Type B pancreatic cell (in vitro differentiated cells): ENCODE measurements at regions not wholly inside any gene's neighbourhood (a gene's known extent, or its start where the extent isn't known, plus 50 kb on each side); places are given as distances from the start of the nearest gene placed in this dataset.

Experiments used
- DNase-seq: peaks from one replicate; pipeline ENCODE4 v3.0.0; 2021; ENCODE audit warnings: mixed read lengths; ENCODE audit not compliant: unreplicated experiment; ENCODE audit errors: extremely low spot score
- H3K27ac Mint-ChIP-seq: 2 replicates; pipeline ENCODE4 v1.8.0; 2021; ENCODE audit warnings: mild to moderate bottlenecking, mixed read lengths
- H3K27me3 Mint-ChIP-seq: 2 replicates; pipeline ENCODE4 v1.8.0; 2021; ENCODE audit warnings: mixed read lengths
- H3K36me3 Mint-ChIP-seq: 2 replicates; pipeline ENCODE4 v1.8.0; 2021; ENCODE audit warnings: mixed read lengths
- H3K4me1 Mint-ChIP-seq: one replicate; pipeline ENCODE4 v1.8.0; 2021; ENCODE audit warnings: mixed read lengths; ENCODE audit not compliant: unreplicated experiment
- H3K4me3 Mint-ChIP-seq: 2 replicates; pipeline ENCODE4 v1.8.0; 2021; ENCODE audit warnings: mild to moderate bottlenecking, mixed read lengths
- H3K9me3 Mint-ChIP-seq: 2 replicates; pipeline ENCODE4 v1.8.0; 2021; ENCODE audit warnings: mixed read lengths
- CTCF ChIP-seq: fragments of 200-600 bp; sonication (generic); conservative IDR thresholded peaks from 2 replicates; pipeline ENCODE4 v1.5.0; 2021; ENCODE audit warnings: antibody characterized with exemption, mild to moderate bottlenecking

- H3K27ac Mint-ChIP-seq, result no peak overlapping the region
- no peak for TF ChIP-seq CTCF
- H3K4me3 Mint-ChIP-seq, result no peak overlapping the region
- H3K27me3 Mint-ChIP-seq, result no peaks in the 10 kb centered on the region
- no peaks in the 10 kb centered on the region for H3K36me3 Mint-ChIP-seq
- no peaks in the 10 kb centered on the region for H3K4me1 Mint-ChIP-seq
- H3K9me3 Mint-ChIP-seq, result no peaks in the 10 kb centered on the region
- no peak for DNase-seq
Observed at GRCh38 chr13:39867807-39868206, 212.3 kb downstream of the COG6 start.

GRCh38 chr13:39870197-39870747, 214.8 kb downstream of the COG6 start:
- H3K9me3 Mint-ChIP-seq, result no peaks in the 10 kb centered on the region
- H3K36me3 Mint-ChIP-seq, result no peaks in the 10 kb centered on the region

GRCh38 chr13:39874331-39875053, 219.0 kb downstream of the COG6 start:
- no peak overlapping the region for H3K27ac Mint-ChIP-seq
- H3K27me3 Mint-ChIP-seq, result no peaks in the 10 kb centered on the region
- H3K36me3 Mint-ChIP-seq, result no peaks in the 10 kb centered on the region
- H3K9me3 Mint-ChIP-seq, result no peaks in the 10 kb centered on the region
- H3K4me3 Mint-ChIP-seq, result no peak overlapping the region
- DNase-seq, result no peak
- peaks cover 12% of the 10 kb centered on the region for H3K4me1 Mint-ChIP-seq
- TF ChIP-seq CTCF, result no peak

More at GRCh38 chr13:39870197-39870747, 214.8 kb downstream of the COG6 start:
- Mint-ChIP-seq H3K27ac (no peak overlapping the region), H3K4me1 (peaks cover 8% of the 10 kb centered on the region), H3K4me3 (no peak overlapping the region), H3K27me3 (no peaks in the 10 kb centered on the region)
- TF ChIP-seq CTCF, result no peak
- DNase-seq, result no peak

- Mint-ChIP-seq H3K4me3 (no peak overlapping the region), H3K4me1 (peaks cover 12% of the 10 kb centered on the region), H3K36me3 (no peaks in the 10 kb centered on the region), H3K27ac (no peak overlapping the region), H3K9me3 (no peaks in the 10 kb centered on the region), H3K27me3 (no peaks in the 10 kb centered on the region)
- no peak for TF ChIP-seq CTCF
- no peak for DNase-seq
Observed at GRCh38 chr13:39875111-39875987, 219.9 kb downstream of the COG6 start.

GRCh38 chr13:39876258-39876657, 220.8 kb downstream of the COG6 start:
- H3K27ac Mint-ChIP-seq, result no peak overlapping the region
- no peak for DNase-seq
- peaks cover 12% of the 10 kb centered on the region for H3K4me1 Mint-ChIP-seq
- TF ChIP-seq CTCF, result no peak
- H3K4me3 Mint-ChIP-seq, result no peak overlapping the region
- H3K27me3 Mint-ChIP-seq, result no peaks in the 10 kb centered on the region
- H3K9me3 Mint-ChIP-seq, result peaks cover 3% of the 10 kb centered on the region
- H3K36me3 Mint-ChIP-seq, result no peaks in the 10 kb centered on the region
